Stimulated activated CD4-positive, alpha-beta T cell treated with anti-CD3 and anti-CD28 coated beads, Interleukin-1b, Interleukin-23, amount 100 ng/mL, for 1 hour (primary cell): ENCODE measurements at regions not wholly inside any gene's neighbourhood (a gene's known extent, or its start where the extent isn't known, plus 50 kb on each side); places are given as distances from the start of the nearest gene placed in this dataset.

ENCODE experiments used
- DNase-seq, 2 donors: peaks; one replicate each; pipeline ENCODE4 v3.0.0-alpha.2; 2020; ENCODE audit warnings: low read depth in 2 of 2

DNA sequence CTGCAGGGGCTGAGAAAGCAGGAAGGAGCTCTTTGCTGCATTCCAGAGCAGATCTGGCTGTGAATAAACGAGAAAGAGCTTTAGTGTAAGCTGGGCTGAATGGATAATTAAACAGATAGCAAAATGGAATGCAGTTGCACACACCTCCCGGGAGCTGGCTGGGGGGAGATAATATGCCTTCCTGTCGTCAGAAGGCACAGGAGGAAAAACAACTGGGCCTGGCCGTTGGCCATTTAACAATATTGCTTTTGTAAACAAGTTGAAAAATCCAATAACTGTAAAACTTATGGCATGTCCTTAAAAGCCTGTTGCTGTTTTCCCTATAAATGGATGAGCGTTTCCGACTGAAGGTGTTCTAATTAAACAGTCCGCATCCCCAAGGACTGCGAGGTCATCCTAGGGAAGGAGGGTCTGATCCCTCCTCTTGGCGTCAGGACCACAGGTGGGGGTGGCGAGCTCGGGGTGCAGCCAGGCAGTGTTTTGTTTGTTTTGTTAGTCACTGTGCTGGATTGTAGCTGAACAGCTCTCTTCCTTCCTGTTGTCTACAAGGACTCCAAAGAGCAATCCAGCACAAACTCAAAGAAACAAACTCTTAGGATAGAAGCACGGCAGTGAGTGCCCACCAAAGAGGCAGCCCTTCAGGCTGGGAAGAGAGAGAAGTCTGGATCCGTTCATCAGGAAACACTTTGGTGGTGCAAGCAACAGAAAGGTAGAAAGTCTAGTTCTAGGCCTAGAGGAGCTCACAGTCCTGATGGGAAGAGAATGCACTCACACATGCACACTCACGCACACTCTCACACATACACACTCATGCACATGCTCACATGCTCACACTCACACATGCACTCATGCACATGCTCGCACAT lies 133.4 kb upstream of the SMAD3 start:
- DNase-seq = no peak

- DNase-seq = no peak
Observed at GRCh38 chr15:66932634-66933024, 132.8 kb upstream of the SMAD3 start.

GRCh38 chr15:66933932-66934867 lies 131.2 kb upstream of the SMAD3 start:
- no peak for DNase-seq

- DNase-seq = no peak
Observed at GRCh38 chr15:66934868-66935520, 130.4 kb upstream of the SMAD3 start.

- no peak for DNase-seq
Observed at GRCh38 chr15:66935688-66936087, 129.7 kb upstream of the SMAD3 start.

DNA sequence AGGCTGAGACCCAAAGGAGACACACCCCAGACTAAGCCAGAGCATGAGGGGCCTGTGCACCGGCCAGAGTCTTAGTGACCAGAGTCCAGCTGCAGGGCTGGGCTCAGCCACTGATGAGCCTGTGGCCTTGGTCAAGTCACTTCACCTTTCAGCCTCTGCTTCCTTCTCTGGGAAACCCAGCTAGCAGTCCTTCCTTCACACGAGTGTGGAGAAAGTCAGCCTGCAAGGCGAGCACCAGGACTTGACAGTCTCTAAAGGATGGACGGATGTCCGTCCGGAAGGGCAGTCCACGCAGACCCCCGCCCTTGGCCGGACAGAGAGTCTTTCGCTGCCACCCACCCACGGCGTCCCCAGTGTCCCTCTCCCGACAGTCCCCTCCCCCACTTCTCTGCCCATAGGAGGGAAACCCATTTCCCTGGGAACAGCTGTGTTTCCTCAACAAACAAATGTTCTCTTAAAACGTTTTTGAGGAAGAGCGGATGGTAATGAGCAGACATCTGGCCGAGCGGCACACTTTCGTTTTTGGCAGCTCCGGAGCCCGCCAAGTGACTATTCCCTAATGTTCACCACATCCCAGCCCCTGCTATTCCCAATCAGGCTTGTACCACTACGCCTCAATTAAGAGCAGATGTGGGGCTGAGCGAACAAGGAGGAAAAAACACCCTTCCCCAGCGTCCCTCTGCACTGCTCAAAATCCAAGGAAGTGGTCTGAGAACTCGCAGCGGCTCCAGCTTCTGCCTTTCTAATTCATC lies 129.1 kb upstream of the SMAD3 start:
- DNase-seq = no peak

GRCh38 chr15:66936861-66937582 lies 128.4 kb upstream of the SMAD3 start:
- no peak for DNase-seq

GRCh38 chr15:66937588-66937987 lies 127.8 kb upstream of the SMAD3 start:
- no peak for DNase-seq

DNA sequence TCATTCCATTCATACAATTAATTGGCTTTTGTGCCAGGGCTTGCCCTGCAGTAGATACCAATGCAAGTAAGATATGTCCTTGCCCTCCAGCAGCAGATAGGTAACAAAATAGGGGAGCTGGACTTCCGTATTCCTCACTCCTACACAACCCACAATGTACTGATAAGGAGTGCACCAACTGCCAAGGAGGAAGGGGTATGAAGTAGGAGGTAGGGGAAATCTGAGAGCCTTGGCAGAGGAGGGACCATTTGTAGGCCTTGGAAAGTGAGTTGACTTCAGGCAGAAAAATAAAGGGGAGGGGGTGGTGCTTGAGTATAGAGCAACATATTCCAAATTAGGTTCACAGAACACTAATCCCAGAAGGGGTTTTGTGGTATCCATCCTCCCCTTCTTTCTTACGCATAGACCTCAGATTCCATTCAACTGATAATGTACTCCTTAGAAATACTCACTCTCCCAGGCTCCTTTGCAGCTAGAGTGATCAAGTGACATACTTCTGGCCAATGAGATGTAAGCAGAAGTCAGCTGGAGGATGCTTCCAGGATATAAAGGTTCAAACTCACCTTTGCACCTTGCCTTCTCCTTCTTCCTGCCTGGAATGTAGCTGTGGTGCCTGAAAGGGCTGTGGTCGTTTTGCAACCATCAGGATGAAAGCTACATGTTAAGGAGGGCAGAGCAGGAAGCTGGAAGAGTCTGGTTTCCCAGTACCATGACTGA lies 127.1 kb upstream of the SMAD3 start:
- DNase-seq = no peak

GRCh38 chr15:66939016-66939415 lies 126.4 kb upstream of the SMAD3 start:
- DNase-seq = no peak

GRCh38 chr15:66939451-66940023 lies 125.9 kb upstream of the SMAD3 start:
- no peak for DNase-seq

DNA sequence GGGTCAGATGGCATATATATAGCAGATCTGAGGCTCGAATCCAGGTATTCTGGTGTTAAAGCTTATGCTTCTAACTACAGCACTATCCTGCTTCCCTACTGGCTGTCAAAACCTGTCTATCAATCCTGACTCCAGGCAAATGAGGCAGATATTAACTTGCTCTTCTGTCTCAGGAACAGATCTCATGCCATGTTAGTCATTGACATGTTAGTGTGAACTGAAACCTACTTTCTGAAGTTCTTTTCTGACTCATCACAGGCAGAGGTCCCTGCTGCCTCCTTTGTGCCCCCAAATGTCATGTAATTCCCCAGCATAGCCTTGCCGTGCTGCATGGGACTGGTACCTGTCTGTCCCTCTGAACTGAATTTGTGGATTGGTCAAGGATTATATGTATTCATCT lies 125.0 kb upstream of the SMAD3 start:
- DNase-seq = no peak

GRCh38 chr15:66941108-66941711 lies 124.2 kb upstream of the SMAD3 start:
- no peak for DNase-seq

DNA sequence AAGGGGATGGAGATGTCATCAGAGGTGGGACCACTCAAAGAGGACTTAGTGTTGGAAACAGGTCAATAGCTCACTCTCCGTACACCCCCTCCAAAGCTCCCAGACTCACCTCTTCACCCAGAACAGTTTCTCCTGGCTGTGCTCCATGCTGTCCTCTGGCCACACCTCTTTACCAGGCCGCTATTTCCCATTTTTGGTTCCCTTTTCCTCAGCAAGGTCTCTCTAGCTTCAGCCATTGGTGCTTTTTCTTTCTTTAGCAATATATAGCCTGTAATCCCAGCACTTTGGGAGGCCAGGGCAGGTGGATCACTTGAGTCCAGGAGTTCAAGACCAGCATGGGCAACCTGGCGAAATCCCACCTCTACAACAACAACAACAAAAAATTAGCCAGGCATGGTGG lies 123.6 kb upstream of the SMAD3 start:
- no peak for DNase-seq

DNA sequence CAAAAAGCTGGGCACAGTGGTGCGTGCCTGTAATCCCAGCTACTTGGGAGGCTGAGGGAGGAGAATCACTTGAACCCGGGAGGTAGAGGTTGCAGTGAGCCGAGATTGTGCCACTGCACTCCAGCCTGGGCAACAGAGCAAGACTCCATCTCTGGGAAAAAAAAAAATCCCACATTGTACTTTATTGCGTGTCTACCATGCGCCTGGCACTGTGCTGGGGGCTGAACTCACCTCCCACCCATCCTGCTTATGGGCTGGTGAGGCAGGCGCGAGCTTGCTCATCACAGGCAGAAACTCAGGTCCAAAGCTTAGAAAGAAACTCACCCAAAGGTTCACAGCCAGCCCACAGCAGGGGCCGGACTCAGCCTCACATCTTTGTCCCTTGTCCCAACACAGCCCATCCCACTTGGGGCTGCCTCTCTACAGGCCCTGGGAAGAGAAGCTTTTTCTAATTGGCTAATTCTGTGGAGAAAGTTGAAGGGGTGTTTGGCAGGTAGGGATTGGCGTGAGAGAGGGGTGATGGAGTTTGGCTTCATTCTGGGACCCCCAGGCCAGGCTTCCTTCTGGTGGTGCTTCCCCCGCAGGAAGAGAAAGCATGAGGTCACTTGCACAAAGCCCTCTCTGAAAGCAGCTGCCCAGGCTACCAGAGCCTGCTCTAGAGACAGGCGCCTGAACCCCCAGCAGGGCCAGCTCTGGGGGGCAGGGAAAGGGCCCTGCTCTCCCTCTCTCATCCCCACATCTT lies 122.6 kb upstream of the SMAD3 start:
- DNase-seq = no peak

- DNase-seq = no peak
Observed at GRCh38 chr15:66943456-66944095, 121.8 kb upstream of the SMAD3 start.

GRCh38 chr15:66944121-66944520 lies 121.3 kb upstream of the SMAD3 start:
- DNase-seq = no peak

DNA sequence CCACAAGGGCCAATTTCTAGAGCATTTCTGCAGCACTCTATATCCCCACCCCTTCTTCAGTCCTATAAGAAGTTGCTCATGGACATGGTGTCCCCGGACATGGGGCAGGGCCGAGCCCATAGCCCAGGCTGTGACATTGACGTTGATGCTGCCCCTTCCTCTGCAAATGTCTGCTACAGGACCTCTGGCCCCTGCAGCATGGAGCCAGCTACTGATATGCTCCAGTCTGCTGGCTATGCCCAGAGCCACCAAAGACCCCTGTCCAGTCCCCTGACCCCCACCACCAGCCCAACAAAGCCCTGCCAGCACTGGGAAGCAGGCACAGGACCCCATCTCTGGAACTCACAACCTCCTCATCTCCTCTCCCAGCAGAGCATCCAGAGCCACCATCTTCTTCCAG lies 120.1 kb upstream of the SMAD3 start:
- DNase-seq = no peak
